HCT116 (cell line): ENCODE measurements at regions not wholly inside any gene's neighbourhood (a gene's known extent, or its start where the extent isn't known, plus 50 kb on each side); places are given as distances from the start of the nearest gene placed in this dataset.

ENCODE experiments used
- ATAC-seq: fragments of 200-7000 bp; cut with Tn5 transposase; 2 replicates; pipeline ENCODE4 v1.9.1; 2020; ENCODE audit warnings: mild to moderate bottlenecking, moderate library complexity
- BruUV-seq: library from RNA; stranded (reverse); fragments of 400-500 nt; replicated peaks from 2 replicates; lab custom pipeline; 2021; lab: Mats Ljungman, UMichigan
- CTCF ChIA-PET: fragments of 300-600 bp; sonication (Branson Sonifier 250); formaldehyde crosslinking; loops from one replicate; lab custom pipeline; 2021; ENCODE audit warnings: antibody characterized with exemption; lab: Charles Lee
- POLR2A ChIA-PET: fragments of 300-600, 350-600 bp; sonication (Branson Sonifier 250); formaldehyde crosslinking; loops from one replicate; lab custom pipeline; 2021; ENCODE audit warnings: antibody characterized with exemption; lab: Charles Lee
- RAD21 ChIA-PET, 2 experiments: fragments of 300-600 bp; sonication (Branson Sonifier 250); formaldehyde crosslinking; loops; one replicate each; lab custom pipeline; 2023; ENCODE audit warnings: low total read pairs in 2 of 2; ENCODE audit not compliant: uncharacterized antibody in 2 of 2, unreplicated experiment in 2 of 2, low non-redundant PET in 1 of 2; lab: Charles Lee
- DNase-seq: peaks from one replicate; pipeline ENCODE4 v3.0.0-alpha.2; 2010; ENCODE audit warnings: low read depth, low spot score
- H2AFZ ChIP-seq: fragments of 200-600 bp; shearing (Covaris generic), sonication (generic); 2 replicates; pipeline ENCODE4 v1.6.1; 2017; ENCODE audit warnings: low read depth, mixed run types, mixed read lengths, antibody characterized with exemption, low read length; ENCODE audit not compliant: poor library complexity, severe bottlenecking
- H3K27ac ChIP-seq: 2 replicates; pipeline ENCODE4 v1.5.1; 2012; ENCODE audit warnings: low read depth, low read length
- H3K27me3 ChIP-seq: fragments of 200-600 bp; sonication (generic); 2 replicates; pipeline ENCODE4 v1.6.1; 2016; ENCODE audit warnings: mixed run types, low read length, mixed read lengths; ENCODE audit not compliant: insufficient read depth
- H3K36me3 ChIP-seq, 2 experiments: fragments of 200-500 bp in 1 of 2; fragments of 200-600 bp in 1 of 2; sonication (Bioruptor generic) in 1 of 2; sonication (generic) in 1 of 2; 2 replicates each; pipeline versions ENCODE4 v1.5.1 to v1.6.1; 2014 to 2016; ENCODE audit warnings: low read length in 2 of 2, inconsistent platforms in 1 of 2, mixed read lengths in 1 of 2, mixed run types in 1 of 2; ENCODE audit not compliant: insufficient read depth in 2 of 2, control insufficient read depth in 1 of 2
- H3K4me1 ChIP-seq, 2 experiments: fragments of 200-600 bp in 1 of 2; sonication (generic) in 1 of 2; 2 replicates each; pipeline versions ENCODE4 v1.5.1 to v1.6.1; 2012 to 2017; ENCODE audit warnings: low read length in 2 of 2, inconsistent platforms in 1 of 2, mild to moderate bottlenecking in 1 of 2, mixed read lengths in 1 of 2, mixed run types in 1 of 2, moderate library complexity in 1 of 2; ENCODE audit not compliant: insufficient read depth in 2 of 2, control insufficient read depth in 1 of 2
- H3K4me2 ChIP-seq: fragments of 200-600 bp; sonication (generic); 2 replicates; pipeline ENCODE4 v1.6.1; 2017; ENCODE audit warnings: mixed run types, low read length, mixed read lengths
- H3K4me3 ChIP-seq, 2 experiments: fragments of 200-600 bp in 1 of 2; sonication (generic) in 1 of 2; replicated peaks in 1 of 2; 2 replicates each; pipeline ENCODE4 v1.5.1; 2011 to 2016; ENCODE audit warnings: low read length in 2 of 2, control low read depth in 1 of 2, low read depth in 1 of 2, mild to moderate bottlenecking in 1 of 2, mixed read lengths in 1 of 2, mixed run types in 1 of 2
- H3K79me2 ChIP-seq: fragments of 200-600 bp; sonication (generic); 2 replicates; pipeline ENCODE4 v1.6.1; 2017; ENCODE audit warnings: mild to moderate bottlenecking, mixed run types, low read length, moderate library complexity, mixed read lengths; ENCODE audit not compliant: insufficient read depth
- H3K9ac ChIP-seq: fragments of 200-600 bp; sonication (generic); 2 replicates; pipeline ENCODE4 v1.6.1; 2016; ENCODE audit warnings: low read length, mixed read lengths
- H3K9me2 ChIP-seq: fragments of 200-600 bp; sonication (generic), shearing (Covaris generic); 2 replicates; pipeline ENCODE4 v1.6.1; 2017; ENCODE audit warnings: mixed run types, mild to moderate bottlenecking, moderate library complexity; ENCODE audit not compliant: insufficient read depth
- H3K9me3 ChIP-seq, 2 experiments: fragments of 200-500 bp in 1 of 2; fragments of 200-600 bp in 1 of 2; sonication (Bioruptor generic) in 1 of 2; sonication (generic) in 1 of 2; 2 replicates each; pipeline ENCODE4 v1.6.1; 2014 to 2017; ENCODE audit warnings: low read length in 2 of 2, mixed read lengths in 2 of 2, inconsistent platforms in 1 of 2, low read depth in 1 of 2, mild to moderate bottlenecking in 1 of 2, mixed run types in 1 of 2, moderate library complexity in 1 of 2; ENCODE audit not compliant: control insufficient read depth in 1 of 2, insufficient read depth in 1 of 2
- H4K20me1 ChIP-seq: fragments of 200-600 bp; sonication (generic), shearing (Covaris generic); 2 replicates; pipeline ENCODE4 v1.6.1; 2017; ENCODE audit warnings: mixed run types, mild to moderate bottlenecking, moderate library complexity; ENCODE audit not compliant: insufficient read depth
- CBX3 ChIP-seq: IDR thresholded peaks from 2 replicates; pipeline ENCODE4 v1.6.1; 2012; ENCODE audit warnings: low read depth
- CTCF ChIP-seq, 3 experiments: fragments of 200-600 bp in 1 of 3; sonication (generic) in 1 of 3; IDR thresholded peaks in 2 of 3; conservative IDR thresholded peaks in 1 of 3; 2 replicates each; pipeline ENCODE4 v1.5.1; 2012 to 2017; ENCODE audit warnings: low read depth in 2 of 3, low read length in 2 of 3, antibody characterized with exemption in 1 of 3, borderline replicate concordance in 1 of 3, control low read depth in 1 of 3, mild to moderate bottlenecking in 1 of 3, mixed read lengths in 1 of 3, mixed run types in 1 of 3, moderate library complexity in 1 of 3; ENCODE audit not compliant: insufficient read depth in 1 of 3
- EGR1 ChIP-seq: IDR thresholded peaks from 2 replicates; pipeline ENCODE4 v1.6.1; 2012; ENCODE audit warnings: low read depth
- EZH2phosphoT487 ChIP-seq: fragments of 200-600 bp; IDR thresholded peaks from 2 replicates; pipeline ENCODE4 v1.6.1; 2018; ENCODE audit warnings: antibody characterized with exemption, borderline replicate concordance
- FOSL1 ChIP-seq: IDR thresholded peaks from 2 replicates; pipeline ENCODE4 v1.6.1; 2012; ENCODE audit warnings: low read depth
- MAX ChIP-seq: IDR thresholded peaks from 2 replicates; pipeline ENCODE4 v1.6.1; 2012
- POLR2AphosphoS5 ChIP-seq: IDR thresholded peaks from 2 replicates; pipeline ENCODE4 v1.6.1; 2011; ENCODE audit warnings: mild to moderate bottlenecking, low read depth, low read length, moderate library complexity
- RAD21 ChIP-seq: IDR thresholded peaks from 2 replicates; pipeline ENCODE4 v1.6.1; 2012; ENCODE audit warnings: low read depth, mild to moderate bottlenecking
- REST ChIP-seq: IDR thresholded peaks from 2 replicates; pipeline ENCODE4 v1.6.1; 2012; ENCODE audit warnings: low read depth
- SP1 ChIP-seq: IDR thresholded peaks from 2 replicates; pipeline ENCODE4 v1.6.1; 2012; ENCODE audit warnings: low read depth
- TCF7L2 ChIP-seq: IDR thresholded peaks from 2 replicates; pipeline ENCODE4 v1.7.0; 2011; ENCODE audit warnings: borderline replicate concordance, inconsistent platforms; ENCODE audit not compliant: insufficient read depth, insufficient read length; ENCODE audit errors: extremely low read depth
- ZFX ChIP-seq: fragments of 450-650 bp; IDR thresholded peaks from 2 replicates; pipeline ENCODE4 v1.6.1; 2017
- intact Hi-C: fragments of 100-400 bp; cut with micrococcal nuclease; formaldehyde crosslinking; loops from 2 replicates; pipeline ENCODE4 v1.10.0; 2022

- Histone ChIP-seq H4K20me1 (no peaks in the 10 kb centered on the region), H3K4me1 (no peaks in the 10 kb centered on the region), H3K9ac (no peak overlapping the region), H3K9me2 (no peaks in the 10 kb centered on the region), H3K36me3 (no peaks in the 10 kb centered on the region), H3K79me2 (no peaks in the 10 kb centered on the region), H3K27ac (no peak overlapping the region), H2AFZ (no peak overlapping the region), H3K27me3 (no peaks in the 10 kb centered on the region), H3K4me3 (no peak overlapping the region), H3K4me2 (no peak overlapping the region), H3K9me3 (peaks cover 0 to 22% of the 10 kb centered on the region in 2 experiments; a peak in 2 of 4 replicates)
- CTCF ChIA-PET, result no interaction called here
- POLR2A ChIA-PET, result no interaction called here
- no peak for TF ChIP-seq ZFX
- TF ChIP-seq FOSL1, result no peak
- TF ChIP-seq TCF7L2, result no peak
- TF ChIP-seq RAD21, result no peak
- no peak for TF ChIP-seq POLR2AphosphoS5
- TF ChIP-seq EZH2phosphoT487, result no peak
- no peak for TF ChIP-seq CBX3
- no peak for TF ChIP-seq SP1
- no peak for TF ChIP-seq REST
- TF ChIP-seq EGR1, result no peak
- TF ChIP-seq CTCF (IDR thresholded peaks at IDR 0.05 in 2 of 3, conservative IDR thresholded peaks at IDR 0.05 in 1 of 3; ENCODE audit: borderline replicate concordance in 1 of 3, insufficient read depth in 1 of 3, low read depth in 2 of 3, low read length in 2 of 3), result no peak
- TF ChIP-seq MAX, result no peak
- no TSS peak for BruUV-seq
- RAD21 ChIA-PET, result no interaction called here
- no peak for DNase-seq
- intact Hi-C loops, result no loop called here
- no peak for ATAC-seq
Measured at GRCh38 chr11:42085736-42086135, 626.3 kb upstream of the LRRC4C start.
